K562 (cell line): ENCODE measurements at regions not wholly inside any gene's neighbourhood (a gene's known extent, or its start where the extent isn't known, plus 50 kb on each side); places are given as distances from the start of the nearest gene placed in this dataset.

Source experiments
- ATAC-seq: fragments of 200-7000 bp; cut with Tn5 transposase; 3 replicates; pipeline ENCODE4 v1.9.1; 2020; ENCODE audit warnings: moderate library complexity
- BruUV-seq: library from RNA; stranded (reverse); fragments of 400-500 nt; replicated peaks from 2 replicates; lab custom pipeline; 2021; lab: Mats Ljungman, UMichigan
- CTCF ChIA-PET: fragments of 300-600 bp; formaldehyde crosslinking; extraction: SDS; loops from one replicate; lab custom pipeline; 2021; ENCODE audit warnings: low intra/inter-chr PET ratio; lab: Yijun Ruan, JAX
- POLR2A ChIA-PET: fragments of 300-600, 350-650 bp; sonication (Branson Sonifier 250); formaldehyde crosslinking; extraction: SDS; loops from one replicate; lab custom pipeline; 2021; ENCODE audit warnings: antibody characterized with exemption, inconsistent platforms; lab: Yijun Ruan, JAX
- DNase-seq, 4 experiments: peaks; one replicate each; pipeline versions ENCODE4 v3.0.0 to v3.0.0-alpha.2; 2011 to 2018; ENCODE audit warnings: low spot score in 3 of 4, mixed read lengths in 3 of 4; ENCODE audit errors: extremely low read depth in 1 of 4
- FAIRE-seq: peaks from 2 replicates; lab custom pipeline; 2011; peaks lifted over from hg19 to GRCh38; lab: Jason Lieb, UNC
- H2AFZ ChIP-seq: 2 replicates; pipeline ENCODE4 v1.6.0; 2011; ENCODE audit warnings: low read depth, low read length, control low read depth, inconsistent platforms
- H3K27ac ChIP-seq: fragments of 200-600 bp; 3 replicates; pipeline ENCODE4 v1.8.0; 2011; ENCODE audit warnings: low read depth, mild to moderate bottlenecking, control low read depth, inconsistent platforms, low read length, moderate library complexity, mixed read lengths; ENCODE audit errors: extremely low read depth
- H3K27me3 ChIP-seq, 2 experiments: fragments of 300-600 bp in 1 of 2; 2 replicates in 1 of 2; 3 replicates in 1 of 2; pipeline versions ENCODE4 v1.6.0 to v1.8.0; 2011; ENCODE audit warnings: inconsistent platforms in 2 of 2, low read length in 2 of 2, mild to moderate bottlenecking in 1 of 2, mixed read lengths in 1 of 2, moderate library complexity in 1 of 2; ENCODE audit not compliant: control insufficient read depth in 2 of 2, insufficient read depth in 2 of 2
- H3K36me3 ChIP-seq: fragments of 300-600 bp; 3 replicates; pipeline ENCODE4 v1.8.0; 2011; ENCODE audit warnings: mild to moderate bottlenecking, low read length, inconsistent platforms; ENCODE audit not compliant: control insufficient read depth, insufficient read depth
- H3K4me1 ChIP-seq, 2 experiments: fragments of 200-600 bp in 1 of 2; replicated peaks in 1 of 2; 2 replicates in 1 of 2; 3 replicates in 1 of 2; pipeline versions ENCODE4 v1.5.1 to v1.8.0; 2011; ENCODE audit warnings: inconsistent platforms in 2 of 2, low read length in 2 of 2, mild to moderate bottlenecking in 1 of 2, mixed read lengths in 1 of 2, moderate library complexity in 1 of 2; ENCODE audit not compliant: control insufficient read depth in 2 of 2, insufficient read depth in 2 of 2
- H3K4me2 ChIP-seq: 2 replicates; pipeline ENCODE4 v1.6.1; 2011; ENCODE audit warnings: low read length, control low read depth, inconsistent platforms, mixed read lengths; ENCODE audit not compliant: insufficient read depth
- H3K4me3 ChIP-seq: fragments of 200-600 bp; sonication (generic), shearing (Covaris generic); 2 replicates; pipeline ENCODE4 v1.5.1; 2016; ENCODE audit warnings: control low read depth, inconsistent platforms
- H3K79me2 ChIP-seq: fragments of 200-600 bp; 3 replicates; pipeline ENCODE4 v1.8.0; 2011; ENCODE audit warnings: low read length, inconsistent platforms; ENCODE audit not compliant: control insufficient read depth, insufficient read depth
- H3K9ac ChIP-seq, 2 experiments: 2 replicates each; pipeline versions ENCODE4 v1.6.0 to v1.6.1; 2011; ENCODE audit warnings: low read depth in 2 of 2, low read length in 2 of 2, control low read depth in 1 of 2, inconsistent platforms in 1 of 2, mild to moderate bottlenecking in 1 of 2, mixed read lengths in 1 of 2; ENCODE audit not compliant: insufficient read depth in 1 of 2
- H3K9me1 ChIP-seq: one replicate; pipeline ENCODE4 v1.6.0; 2011; ENCODE audit warnings: inconsistent platforms, mild to moderate bottlenecking, low read length, moderate library complexity; ENCODE audit not compliant: control insufficient read depth, insufficient read depth
- H3K9me3 ChIP-seq: replicated peaks from 2 replicates; pipeline ENCODE4 v1.5.1; 2011; ENCODE audit warnings: low read depth, low read length, inconsistent platforms; ENCODE audit not compliant: control insufficient read depth, insufficient read depth
- H4K20me1 ChIP-seq: replicated peaks from 2 replicates; pipeline ENCODE4 v1.6.1; 2011; ENCODE audit warnings: low read length, inconsistent platforms, mixed read lengths; ENCODE audit not compliant: control insufficient read depth, insufficient read depth
- EWSR1 ChIP-seq: fragments of 450-650 bp; IDR thresholded peaks from 2 replicates; pipeline ENCODE4 v1.6.1; 2018; ENCODE audit warnings: borderline replicate concordance, mild to moderate bottlenecking, low read depth, moderate library complexity; ENCODE audit not compliant: partially characterized antibody
- MEF2A ChIP-seq: IDR thresholded peaks from 2 replicates; pipeline ENCODE4 v1.6.1; 2011; ENCODE audit warnings: low read depth, mild to moderate bottlenecking, low read length, moderate library complexity; ENCODE audit not compliant: control insufficient read depth
- MTA3 ChIP-seq: fragments of 450-650 bp; formaldehyde crosslinking; IDR thresholded peaks from 2 replicates; pipeline ENCODE4 v1.6.1; 2017; ENCODE audit warnings: mild to moderate bottlenecking, borderline replicate concordance
- PML ChIP-seq: IDR thresholded peaks from 2 replicates; pipeline ENCODE4 v1.6.1; 2012; ENCODE audit warnings: low read length, inconsistent platforms
- POLR2AphosphoS5 ChIP-seq: IDR thresholded peaks from 2 replicates; pipeline ENCODE4 v1.6.1; 2011; ENCODE audit warnings: mild to moderate bottlenecking, low read depth, low read length, moderate library complexity; ENCODE audit not compliant: control insufficient read depth, insufficient read depth
- SNRNP70 ChIP-seq: fragments of 200-400 bp; formaldehyde crosslinking; optimal IDR thresholded peaks from 2 replicates; pipeline ENCODE3; 2017; ENCODE audit warnings: low read depth, low read length
- SP1 ChIP-seq: sonication (generic); formaldehyde crosslinking; IDR thresholded peaks from 2 replicates; pipeline ENCODE4 v1.8.1; 2022; ENCODE audit warnings: mild to moderate bottlenecking, missing genetic modification reagents
- SP2 ChIP-seq: IDR thresholded peaks from 2 replicates; pipeline ENCODE4 v1.6.1; 2011; ENCODE audit warnings: mild to moderate bottlenecking, low read depth, low read length, moderate library complexity; ENCODE audit not compliant: poor library complexity, severe bottlenecking; ENCODE audit errors: extremely low read depth
- SRF ChIP-seq, 2 experiments: fragments of 250-450, 450-650 bp in 1 of 2; sonication (Bioruptor Pico) in 1 of 2; sonication (generic) in 1 of 2; formaldehyde crosslinking; IDR thresholded peaks; 2 replicates each; pipeline versions ENCODE4 v1.5.0 to v1.5.1; 2020 to 2022; ENCODE audit warnings: mild to moderate bottlenecking in 1 of 2, missing genetic modification reagents in 1 of 2
- ZNF184 ChIP-seq: sonication (generic); formaldehyde crosslinking; IDR thresholded peaks from 2 replicates; pipeline ENCODE4 v1.5.0; 2020; ENCODE audit warnings: missing genetic modification reagents
- WGBS: fragments of 100-300 bp; shearing (Covaris generic); methylation state at CpG from one replicate; pipeline ENCODE4 v1.1.6; 2016; ENCODE audit warnings: low coverage, mixed read lengths; ENCODE audit not compliant: insufficient coverage; ENCODE audit errors: missing lambda C conversion rate; 5-methylcytosine and 5-hydroxymethylcytosine counted together
- in situ Hi-C: fragments of 300-500 bp; cut with MboI; formaldehyde crosslinking; loops from 4 replicates; pipeline ENCODE4 v1.15.0; 2018; ENCODE audit warnings: inconsistent platforms, mixed read lengths
- intact Hi-C: fragments of 100-400 bp; cut with micrococcal nuclease; formaldehyde crosslinking; loops from 2 replicates; pipeline ENCODE4 v1.14.2; 2022
- TF ChIP-seq, protein P1 (sequence below): sonication (generic); formaldehyde crosslinking; IDR thresholded peaks from 2 replicates; pipeline ENCODE4 v1.8.1; 2023; ENCODE audit warnings: mild to moderate bottlenecking, missing genetic modification reagents, moderate library complexity

DNA sequence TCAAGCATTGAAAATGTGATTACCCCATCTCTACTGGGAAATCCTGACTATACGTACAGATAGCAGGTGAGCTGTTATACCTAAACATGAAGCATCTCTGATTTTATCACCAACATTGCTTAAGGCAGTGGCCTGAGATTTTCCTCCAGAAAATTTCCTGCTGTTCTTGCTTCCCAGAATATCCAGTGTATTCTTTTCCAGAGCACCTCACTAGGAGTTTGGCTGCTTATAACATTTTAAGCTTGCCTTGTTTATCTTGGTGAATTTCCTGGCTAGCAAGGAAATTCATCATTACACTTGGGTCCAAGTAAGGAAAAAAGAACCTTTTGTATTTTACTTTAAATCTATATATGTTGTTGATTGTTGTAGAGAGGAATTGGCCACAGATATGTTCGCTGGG is 73.0 kb upstream of the CLCN4 start:
- H3K4me2 ChIP-seq, result no peak overlapping the region
- no peaks in the 10 kb centered on the region for H3K36me3 ChIP-seq
- intact Hi-C loops (no loop called here), in situ Hi-C loops (no loop called here)
- no peak overlapping the region for H3K9ac ChIP-seq
- no peaks in the 10 kb centered on the region; a peak in 1 of 5 replicates for H3K4me1 ChIP-seq
- H3K9me3 ChIP-seq, result no peaks in the 10 kb centered on the region
- no peaks in the 10 kb centered on the region for H4K20me1 ChIP-seq
- CTCF ChIA-PET, result no interaction called here
- TF ChIP-seq MEF2A, result no peak
- TF ChIP-seq, all 486 proteins: peak for 0
- no peak overlapping the region for H2AFZ ChIP-seq
- H3K9me1 ChIP-seq, result no peaks in the 10 kb centered on the region
- DNase-seq (no peak), ATAC-seq (no peak), FAIRE-seq (no peak)
- H3K79me2 ChIP-seq, result no peaks in the 10 kb centered on the region
- no peak overlapping the region for H3K4me3 ChIP-seq
- BruUV-seq, result no TSS peak
- no peak overlapping the region for H3K27ac ChIP-seq
- 0% methylated on average over 2 of the region's 2 CpGs for WGBS
- POLR2A ChIA-PET, result no interaction called here
- peaks cover 0 to 3% of the 10 kb centered on the region in 2 experiments; a peak in 2 of 5 replicates for H3K27me3 ChIP-seq

DNA sequence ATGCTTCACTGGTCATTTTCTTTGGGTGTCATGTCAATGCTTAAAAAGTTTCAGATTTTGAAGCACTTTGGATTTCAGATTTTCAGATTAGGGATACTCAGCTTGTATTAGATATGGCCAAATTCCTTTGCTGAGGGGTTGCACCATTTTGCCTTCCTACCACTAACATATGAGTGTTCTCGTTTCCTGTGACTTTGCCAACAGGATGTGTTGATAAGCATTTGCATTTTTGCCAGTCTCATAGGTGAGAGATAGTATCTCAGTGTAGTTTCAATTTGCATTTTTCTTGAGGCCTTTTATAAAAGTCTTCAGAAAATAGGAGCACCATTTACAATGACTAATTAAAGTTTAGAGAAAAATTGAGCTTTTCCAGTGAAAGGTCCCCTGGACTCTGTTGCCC is 71.6 kb upstream of the CLCN4 start:
- Histone ChIP-seq H3K9me1 (no peaks in the 10 kb centered on the region), H3K4me1 (no peaks in the 10 kb centered on the region; a peak in 1 of 5 replicates), H3K27me3 (peaks cover 0 to 3% of the 10 kb centered on the region in 2 experiments; a peak in 1 of 5 replicates), H4K20me1 (no peaks in the 10 kb centered on the region), H2AFZ (no peak overlapping the region), H3K9ac (no peak overlapping the region), H3K27ac (no peak overlapping the region), H3K4me2 (no peak overlapping the region), H3K79me2 (no peaks in the 10 kb centered on the region), H3K9me3 (no peaks in the 10 kb centered on the region), H3K36me3 (no peaks in the 10 kb centered on the region), H3K4me3 (no peak overlapping the region)
- in situ Hi-C loops (no loop called here), intact Hi-C loops (no loop called here)
- ChIA-PET CTCF (no interaction called here), POLR2A (no interaction called here)
- 0% methylated on average over 1 of the region's 1 CpG for WGBS
- TF ChIP-seq, protein P1, sequence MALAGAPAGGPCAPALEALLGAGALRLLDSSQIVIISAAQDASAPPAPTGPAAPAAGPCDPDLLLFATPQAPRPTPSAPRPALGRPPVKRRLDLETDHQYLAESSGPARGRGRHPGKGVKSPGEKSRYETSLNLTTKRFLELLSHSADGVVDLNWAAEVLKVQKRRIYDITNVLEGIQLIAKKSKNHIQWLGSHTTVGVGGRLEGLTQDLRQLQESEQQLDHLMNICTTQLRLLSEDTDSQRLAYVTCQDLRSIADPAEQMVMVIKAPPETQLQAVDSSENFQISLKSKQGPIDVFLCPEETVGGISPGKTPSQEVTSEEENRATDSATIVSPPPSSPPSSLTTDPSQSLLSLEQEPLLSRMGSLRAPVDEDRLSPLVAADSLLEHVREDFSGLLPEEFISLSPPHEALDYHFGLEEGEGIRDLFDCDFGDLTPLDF (CRISPR knock-in tag), result no peak
- TF ChIP-seq ZNF184 (CRISPR knock-in tag) (no peak), PML (no peak), SNRNP70 (no peak), SRF (CRISPR knock-in tag; IDR thresholded peaks at IDR 0.05) (no peak), EWSR1 (no peak), SP2 (no peak), SP1 (no peak), POLR2AphosphoS5 (no peak), MTA3 (no peak)
- ATAC-seq (no peak), DNase-seq (no peak), FAIRE-seq (no peak)
- BruUV-seq, result no TSS peak
